GM23338 (cell line): ENCODE measurements at regions not wholly inside any gene's neighbourhood (a gene's known extent, or its start where the extent isn't known, plus 50 kb on each side); places are given as distances from the start of the nearest gene placed in this dataset.

Experiments
- ATAC-seq: fragments of 200-7000 bp; cut with Tn5 transposase; 3 replicates; pipeline ENCODE4 v1.9.1; 2020
- DNase-seq: peaks from one replicate; pipeline ENCODE4 v3.0.0-alpha.2; 2015; ENCODE audit warnings: low spot score
- H2AFZ ChIP-seq: fragments of 200-600 bp; sonication (generic); 2 replicates; pipeline ENCODE4 v1.8.0; 2016; ENCODE audit warnings: antibody characterized with exemption, mild to moderate bottlenecking, moderate library complexity
- H3F3A ChIP-seq: fragments of 200-600 bp; sonication (generic); replicated peaks from 2 replicates; pipeline ENCODE4 v1.8.0; 2017; ENCODE audit warnings: antibody characterized with exemption, mixed run types, low read depth
- H3K27ac ChIP-seq: fragments of 200-600 bp; sonication (generic); 2 replicates; pipeline ENCODE4 v1.6.1; 2016; ENCODE audit warnings: low read depth
- H3K27me3 ChIP-seq: fragments of 200-600 bp; sonication (generic); 2 replicates; pipeline ENCODE4 v1.8.0; 2016; ENCODE audit warnings: mild to moderate bottlenecking, mixed run types, moderate library complexity; ENCODE audit not compliant: insufficient read depth
- H3K36me3 ChIP-seq: fragments of 200-600 bp; sonication (generic); 2 replicates; pipeline ENCODE4 v1.8.0; 2016; ENCODE audit warnings: mild to moderate bottlenecking; ENCODE audit not compliant: insufficient read depth
- H3K4me1 ChIP-seq: fragments of 200-600 bp; sonication (generic); 2 replicates; pipeline ENCODE4 v1.8.0; 2016; ENCODE audit warnings: mild to moderate bottlenecking, moderate library complexity; ENCODE audit not compliant: insufficient read depth
- H3K4me2 ChIP-seq: fragments of 200-600 bp; sonication (generic); 2 replicates; pipeline ENCODE4 v1.7.1; 2017; ENCODE audit warnings: mixed run types
- H3K4me3 ChIP-seq: fragments of 200-600 bp; sonication (generic); 2 replicates; pipeline ENCODE4 v1.6.1; 2016; ENCODE audit warnings: mixed run types
- H3K79me2 ChIP-seq: fragments of 200-600 bp; sonication (generic); replicated peaks from 2 replicates; pipeline ENCODE4 v1.8.0; 2017; ENCODE audit warnings: mild to moderate bottlenecking; ENCODE audit not compliant: insufficient read depth
- H3K9me2 ChIP-seq: fragments of 200-600 bp; sonication (generic); 2 replicates; pipeline ENCODE4 v1.8.0; 2017; ENCODE audit not compliant: insufficient read depth
- H4K20me1 ChIP-seq: fragments of 200-600 bp; sonication (generic); replicated peaks from 2 replicates; pipeline ENCODE4 v1.8.0; 2017; ENCODE audit warnings: mild to moderate bottlenecking; ENCODE audit not compliant: insufficient read depth
- H3K27ac Mint-ChIP-seq: 2 replicates; pipeline ENCODE4 v1.8.0; 2020; ENCODE audit warnings: inconsistent platforms, mild to moderate bottlenecking, moderate library complexity, mixed read lengths
- H3K27me3 Mint-ChIP-seq: 3 replicates; pipeline ENCODE4 v1.8.0; 2022; ENCODE audit warnings: low read depth, mild to moderate bottlenecking, moderate library complexity, mixed read lengths, inconsistent platforms; ENCODE audit not compliant: insufficient read depth, poor library complexity
- H3K36me3 Mint-ChIP-seq: 3 replicates; pipeline ENCODE4 v1.8.0; 2021; ENCODE audit warnings: low read depth, mild to moderate bottlenecking, inconsistent platforms, moderate library complexity, mixed read lengths
- H3K4me1 Mint-ChIP-seq: 3 replicates; pipeline ENCODE4 v1.8.0; 2020; ENCODE audit warnings: mild to moderate bottlenecking, inconsistent platforms, mixed read lengths
- H3K4me3 Mint-ChIP-seq: 3 replicates; pipeline ENCODE4 v1.8.0; 2021; ENCODE audit warnings: moderate library complexity, mild to moderate bottlenecking, inconsistent platforms, mixed read lengths
- H3K9me3 Mint-ChIP-seq: 3 replicates; pipeline ENCODE4 v1.8.0; 2020; ENCODE audit warnings: moderate library complexity, mild to moderate bottlenecking, inconsistent platforms, mixed read lengths
- CTCF ChIP-seq, 2 experiments: fragments of 200-600 bp in 1 of 2; sonication (generic) in 1 of 2; conservative IDR thresholded peaks; 2 replicates each; pipeline versions ENCODE4 v1.5.1 to v1.6.1; 2016 to 2017; ENCODE audit warnings: antibody characterized with exemption in 2 of 2, low read depth in 2 of 2, mild to moderate bottlenecking in 2 of 2, moderate library complexity in 1 of 2
- ETS1 ChIP-seq: IDR thresholded peaks from 2 replicates; pipeline ENCODE4 v1.6.1; 2016; ENCODE audit warnings: antibody characterized with exemption
- EZH2 ChIP-seq: fragments of 200-600 bp; sonication (generic); IDR thresholded peaks from one replicate; pipeline ENCODE4 v1.8.0; 2017; ENCODE audit warnings: antibody characterized with exemption, mild to moderate bottlenecking, low read depth; ENCODE audit not compliant: unreplicated experiment
- EZH2phosphoT487 ChIP-seq: fragments of 200-600 bp; sonication (generic); IDR thresholded peaks from one replicate; pipeline ENCODE4 v1.8.1; 2018; ENCODE audit warnings: antibody characterized with exemption; ENCODE audit not compliant: unreplicated experiment
- JUNB ChIP-seq: IDR thresholded peaks from one replicate; pipeline ENCODE4 v1.6.1; 2016; ENCODE audit warnings: antibody characterized with exemption; ENCODE audit not compliant: unreplicated experiment
- NANOG ChIP-seq: IDR thresholded peaks from 2 replicates; pipeline ENCODE4 v1.6.1; 2016; ENCODE audit warnings: antibody characterized with exemption, borderline replicate concordance
- REST ChIP-seq: IDR thresholded peaks from one replicate; pipeline ENCODE4 v1.6.1; 2018; ENCODE audit warnings: antibody characterized with exemption; ENCODE audit not compliant: unreplicated experiment
- STAT1 ChIP-seq: IDR thresholded peaks from one replicate; pipeline ENCODE4 v1.6.1; 2016; ENCODE audit warnings: antibody characterized with exemption; ENCODE audit not compliant: unreplicated experiment
- ZNF331 ChIP-seq: fragments of 250-450 bp; sonication (Bioruptor Pico); IDR thresholded peaks from 2 replicates; pipeline ENCODE4 v1.5.0; 2020; ENCODE audit warnings: low read depth, mild to moderate bottlenecking, moderate library complexity
- ZNF462 ChIP-seq: fragments of 250-450 bp; sonication (Bioruptor Pico); IDR thresholded peaks from 2 replicates; pipeline ENCODE4 v1.5.0; 2020; ENCODE audit warnings: mild to moderate bottlenecking, moderate library complexity

- Histone ChIP-seq H3K27ac (no peak overlapping the region), H4K20me1 (no peaks in the 10 kb centered on the region), H3K4me2 (no peak overlapping the region), H3K36me3 (no peaks in the 10 kb centered on the region), H3K9me2 (no peaks in the 10 kb centered on the region), H2AFZ (no peak overlapping the region), H3F3A (no peaks in the 10 kb centered on the region), H3K27me3 (no peaks in the 10 kb centered on the region), H3K4me3 (no peak overlapping the region), H3K79me2 (no peaks in the 10 kb centered on the region), H3K4me1 (no peaks in the 10 kb centered on the region)
- DNase-seq (no peak), ATAC-seq (no peak)
- peaks cover 2% of the 10 kb centered on the region; the same call in 2 of the 3 replicates for H3K4me1 Mint-ChIP-seq
- no peak for TF ChIP-seq STAT1
- no peak for TF ChIP-seq EZH2phosphoT487
- TF ChIP-seq EZH2, result no peak
- TF ChIP-seq ZNF331, result no peak
- no peak for TF ChIP-seq JUNB
- TF ChIP-seq ETS1, result no peak
- H3K27ac Mint-ChIP-seq, result no peak overlapping the region
- no peaks in the 10 kb centered on the region for H3K36me3 Mint-ChIP-seq
- no peaks in the 10 kb centered on the region for H3K9me3 Mint-ChIP-seq
- no peaks in the 10 kb centered on the region for H3K27me3 Mint-ChIP-seq
- no peak overlapping the region for H3K4me3 Mint-ChIP-seq
Measured at GRCh38 chr4:79472036-79472435, 64.0 kb upstream of the GK2 start.

- Histone ChIP-seq H2AFZ (no peak overlapping the region), H3K4me3 (no peak overlapping the region), H3K79me2 (no peaks in the 10 kb centered on the region), H3K4me1 (no peaks in the 10 kb centered on the region), H3K4me2 (no peak overlapping the region), H3K9me2 (no peaks in the 10 kb centered on the region), H3K27me3 (no peaks in the 10 kb centered on the region), H3K36me3 (no peaks in the 10 kb centered on the region), H3F3A (no peaks in the 10 kb centered on the region), H4K20me1 (no peaks in the 10 kb centered on the region), H3K27ac (no peak overlapping the region)
- no peaks in the 10 kb centered on the region for H3K27me3 Mint-ChIP-seq
- peaks cover 2% of the 10 kb centered on the region; the same call in 2 of the 3 replicates for H3K4me1 Mint-ChIP-seq
- ATAC-seq (no peak), DNase-seq (no peak)
- no peak overlapping the region for H3K27ac Mint-ChIP-seq
- H3K4me3 Mint-ChIP-seq, result no peak overlapping the region
- H3K9me3 Mint-ChIP-seq, result no peaks in the 10 kb centered on the region
- H3K36me3 Mint-ChIP-seq, result no peaks in the 10 kb centered on the region
- TF ChIP-seq REST (no peak), ZNF331 (no peak), CTCF (conservative IDR thresholded peaks at IDR 0.05; ENCODE audit: low read depth in 2 of 2) (no peak), EZH2phosphoT487 (no peak), ZNF462 (no peak), EZH2 (no peak), JUNB (no peak), NANOG (no peak)
Measured at GRCh38 chr4:79471309-79471708, 63.3 kb upstream of the GK2 start.
